ENCODE measurements at regions not wholly inside any gene's neighbourhood (a gene's known extent, or its start where the extent isn't known, plus 50 kb on each side); places are given as distances from the start of the nearest gene placed in this dataset.

- H3K27ac ChIP-seq: no peak overlapping the region
- peak; percentile 3 for DNase-seq (ENCODE audit: low read depth, low spot score)
These were observed 226.7 kb downstream of the LMO4 start for GRCh38 chr1:87555366-87555765.

GRCh38 chr1:87556326-87556725 is 227.6 kb downstream of the LMO4 start:
- DNase-seq (ENCODE audit: low read depth, low spot score): no peak
- no peak overlapping the region for H3K27ac ChIP-seq

- no peak for DNase-seq (ENCODE audit: low read depth, low spot score)
- no peak overlapping the region for H3K27ac ChIP-seq
These were observed 230.2 kb downstream of the LMO4 start for GRCh38 chr1:87558921-87559320.

GRCh38 chr1:87560137-87560536 is 231.5 kb downstream of the LMO4 start:
- H3K27ac ChIP-seq: no peak overlapping the region
- DNase-seq (ENCODE audit: low read depth, low spot score): no peak

- DNase-seq (ENCODE audit: low read depth, low spot score): no peak
- H3K27ac ChIP-seq: no peak overlapping the region
These were observed 232.1 kb downstream of the LMO4 start for GRCh38 chr1:87560601-87561360.

- H3K27ac ChIP-seq: no peak overlapping the region
- DNase-seq (ENCODE audit: low read depth, low spot score): no peak
These were observed 234.5 kb downstream of the LMO4 start for GRCh38 chr1:87563211-87563610.

GRCh38 chr1:87565861-87566260 is 237.2 kb downstream of the LMO4 start:
- no peak for DNase-seq (ENCODE audit: low read depth, low spot score)
- no peak overlapping the region for H3K27ac ChIP-seq

- no peak overlapping the region for H3K27ac ChIP-seq
- no peak for DNase-seq (ENCODE audit: low read depth, low spot score)
These were observed 239.3 kb downstream of the LMO4 start for GRCh38 chr1:87568005-87568404.

GRCh38 chr1:87568911-87569310 is 240.2 kb downstream of the LMO4 start:
- DNase-seq (ENCODE audit: low read depth, low spot score): no peak
- H3K27ac ChIP-seq: no peak overlapping the region

GRCh38 chr1:87572008-87572407 is 243.3 kb downstream of the LMO4 start:
- H3K27ac ChIP-seq: no peak overlapping the region
- DNase-seq (ENCODE audit: low read depth, low spot score): no peak

GRCh38 chr1:87572891-87573290 is 244.2 kb downstream of the LMO4 start:
- no peak overlapping the region for H3K27ac ChIP-seq
- no peak for DNase-seq (ENCODE audit: low read depth, low spot score)

GRCh38 chr1:87575528-87575927 is 246.8 kb downstream of the LMO4 start:
- no peak overlapping the region for H3K27ac ChIP-seq
- no peak for DNase-seq (ENCODE audit: low read depth, low spot score)

- no peak for DNase-seq (ENCODE audit: low read depth, low spot score)
- no peak overlapping the region for H3K27ac ChIP-seq
These were observed 249.8 kb downstream of the LMO4 start for GRCh38 chr1:87578464-87578863.

GRCh38 chr1:87583459-87583858 is 254.8 kb downstream of the LMO4 start:
- no peak overlapping the region for H3K27ac ChIP-seq
- DNase-seq (ENCODE audit: low read depth, low spot score): no peak

- H3K27ac ChIP-seq: no peak overlapping the region
- DNase-seq (ENCODE audit: low read depth, low spot score): no peak
These were observed 255.9 kb downstream of the LMO4 start for GRCh38 chr1:87584586-87584985.

GRCh38 chr1:87586501-87586900 is 257.8 kb downstream of the LMO4 start:
- no peak overlapping the region for H3K27ac ChIP-seq
- no peak for DNase-seq (ENCODE audit: low read depth, low spot score)

GRCh38 chr1:87588495-87588894 is 259.8 kb downstream of the LMO4 start:
- no peak for DNase-seq (ENCODE audit: low read depth, low spot score)
- H3K27ac ChIP-seq: no peak overlapping the region

GRCh38 chr1:87591492-87591891 is 262.8 kb downstream of the LMO4 start:
- H3K27ac ChIP-seq: no peak overlapping the region
- no peak for DNase-seq (ENCODE audit: low read depth, low spot score)

GRCh38 chr1:87592156-87592555 is 263.5 kb downstream of the LMO4 start:
- no peak for DNase-seq (ENCODE audit: low read depth, low spot score)
- no peak overlapping the region for H3K27ac ChIP-seq

GRCh38 chr1:87594736-87595383 is 266.2 kb downstream of the LMO4 start:
- no peak overlapping the region for H3K27ac ChIP-seq
- DNase-seq (ENCODE audit: low read depth, low spot score): no peak

GRCh38 chr1:87595384-87595781 is 266.7 kb downstream of the LMO4 start:
- DNase-seq (ENCODE audit: low read depth, low spot score): no peak
- no peak overlapping the region for H3K27ac ChIP-seq

- H3K27ac ChIP-seq: no peak overlapping the region
- no peak for DNase-seq (ENCODE audit: low read depth, low spot score)
These were observed 269.7 kb downstream of the LMO4 start for GRCh38 chr1:87598429-87598828.
